GM23248 (cell line): ENCODE measurements at regions not wholly inside any gene's neighbourhood (a gene's known extent, or its start where the extent isn't known, plus 50 kb on each side); places are given as distances from the start of the nearest gene placed in this dataset.

ENCODE experiments used
- DNase-seq: peaks from one replicate; pipeline ENCODE4 v3.0.0-alpha.2; 2015
- H2AFZ ChIP-seq: fragments of 200-600 bp; sonication (generic); 2 replicates; pipeline ENCODE4 v1.6.1; 2016; ENCODE audit warnings: antibody characterized with exemption
- H3F3A ChIP-seq: fragments of 200-600 bp; sonication (generic); 2 replicates; pipeline ENCODE4 v1.6.1; 2016; ENCODE audit warnings: mild to moderate bottlenecking, antibody characterized with exemption, mixed run types; ENCODE audit not compliant: insufficient read depth
- H3K27ac ChIP-seq: fragments of 200-600 bp; sonication (generic); 2 replicates; pipeline ENCODE4 v1.5.1; 2016; ENCODE audit warnings: mild to moderate bottlenecking
- H3K27me3 ChIP-seq: fragments of 200-600 bp; sonication (generic); replicated peaks from 2 replicates; pipeline ENCODE4 v1.6.1; 2016; ENCODE audit warnings: mild to moderate bottlenecking; ENCODE audit not compliant: insufficient read depth
- H3K36me3 ChIP-seq: fragments of 200-600 bp; sonication (generic); 2 replicates; pipeline ENCODE4 v1.6.1; 2016; ENCODE audit warnings: low read depth, mild to moderate bottlenecking
- H3K4me1 ChIP-seq: fragments of 200-600 bp; sonication (generic); 2 replicates; pipeline ENCODE4 v1.6.1; 2016; ENCODE audit warnings: mild to moderate bottlenecking; ENCODE audit not compliant: insufficient read depth
- H3K4me2 ChIP-seq: fragments of 200-600 bp; sonication (generic); one replicate; pipeline ENCODE4 v1.6.1; 2016; ENCODE audit warnings: mild to moderate bottlenecking; ENCODE audit not compliant: unreplicated experiment
- H3K4me3 ChIP-seq: fragments of 200-600 bp; sonication (generic); 2 replicates; pipeline ENCODE4 v1.5.1; 2016; ENCODE audit warnings: mild to moderate bottlenecking
- H3K79me2 ChIP-seq: fragments of 200-600 bp; sonication (generic); 2 replicates; pipeline ENCODE4 v1.6.1; 2016; ENCODE audit warnings: mild to moderate bottlenecking; ENCODE audit not compliant: insufficient read depth
- H3K9ac ChIP-seq: fragments of 200-600 bp; sonication (generic); 2 replicates; pipeline ENCODE4 v1.6.1; 2016; ENCODE audit warnings: mild to moderate bottlenecking
- H3K9me2 ChIP-seq: fragments of 200-600 bp; sonication (generic); 2 replicates; pipeline ENCODE4 v1.6.1; 2016; ENCODE audit warnings: mixed run types, mild to moderate bottlenecking, moderate library complexity; ENCODE audit not compliant: insufficient read depth
- H3K9me3 ChIP-seq: fragments of 200-600 bp; sonication (generic); one replicate; pipeline ENCODE4 v1.6.1; 2017; ENCODE audit warnings: low read depth
- H4K20me1 ChIP-seq: fragments of 200-600 bp; sonication (generic); 2 replicates; pipeline ENCODE4 v1.6.0; 2016; ENCODE audit not compliant: insufficient read depth
- EZH2 ChIP-seq: fragments of 200-600 bp; sonication (generic); IDR thresholded peaks from 2 replicates; pipeline ENCODE4 v1.6.1; 2018; ENCODE audit warnings: antibody characterized with exemption, mild to moderate bottlenecking; ENCODE audit not compliant: insufficient read depth, poor library complexity, severe bottlenecking
- EZH2phosphoT487 ChIP-seq: fragments of 200-600 bp; sonication (generic); IDR thresholded peaks from 2 replicates; pipeline ENCODE4 v1.6.1; 2018; ENCODE audit warnings: antibody characterized with exemption, moderate library complexity, mild to moderate bottlenecking, low read depth; ENCODE audit not compliant: insufficient read depth
- whole genome bisulfite sequencing, 2 experiments: methylation state at CpG; one replicate each; pipeline ENCODE4 v1.1.6; 2015 to 2017; ENCODE audit warnings: low lambda C conversion rate in 2 of 2, low coverage in 1 of 2; ENCODE audit errors: missing lambda C conversion rate in 2 of 2; 5-methylcytosine and 5-hydroxymethylcytosine counted together
- in situ Hi-C: fragments of 300-500 bp; cut with MboI; formaldehyde crosslinking; loops from 2 replicates; pipeline ENCODE4 v1.15.0; 2020

GRCh38 chr2:136399667-136400289, 281.8 kb upstream of the CXCR4 start:
- H3K4me2 ChIP-seq = no peak overlapping the region
- no peak for TF ChIP-seq EZH2
- no peak for TF ChIP-seq EZH2phosphoT487
- 69 to 70% methylated on average over 6 of the region's 6 CpGs for WGBS, 2 experiments
- no peaks in the 10 kb centered on the region for H4K20me1 ChIP-seq
- H3K4me3 ChIP-seq = no peak overlapping the region
- H3K9ac ChIP-seq = no peak overlapping the region
- no peaks in the 10 kb centered on the region for H3K36me3 ChIP-seq
- H3F3A ChIP-seq = no peaks in the 10 kb centered on the region
- H3K9me2 ChIP-seq = no peaks in the 10 kb centered on the region
- no peak overlapping the region for H3K27ac ChIP-seq
- H3K79me2 ChIP-seq = no peaks in the 10 kb centered on the region
- DNase-seq = no peak
- in situ Hi-C loops = no loop called here
- no peak overlapping the region for H2AFZ ChIP-seq
- H3K4me1 ChIP-seq = no peaks in the 10 kb centered on the region
- H3K9me3 ChIP-seq = no peaks in the 10 kb centered on the region
- no peaks in the 10 kb centered on the region for H3K27me3 ChIP-seq

DNA sequence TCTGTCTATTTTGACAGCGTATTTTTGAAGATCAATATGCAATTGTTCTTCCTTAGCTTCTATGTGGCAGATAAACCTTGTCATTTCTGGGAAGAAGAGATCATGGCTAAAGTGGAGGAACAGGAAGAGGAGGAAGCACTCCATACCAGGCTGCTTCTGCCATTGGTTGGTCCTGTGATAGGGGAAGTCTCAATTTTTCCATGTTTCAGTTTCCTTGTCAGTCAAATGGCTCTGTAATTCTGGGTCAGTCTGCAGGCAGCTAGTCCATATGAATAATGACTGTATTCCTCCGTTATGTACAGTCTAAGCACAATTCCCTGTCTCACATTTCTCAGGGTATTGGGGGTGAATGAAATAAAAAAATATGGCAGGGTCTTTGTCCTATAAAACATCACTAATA, 277.6 kb upstream of the CXCR4 start:
- TF ChIP-seq EZH2 = no peak
- H3F3A ChIP-seq = no peaks in the 10 kb centered on the region
- in situ Hi-C loops = no loop called here
- no peak overlapping the region for H3K4me2 ChIP-seq
- no peak for DNase-seq
- H3K36me3 ChIP-seq = no peaks in the 10 kb centered on the region
- H3K79me2 ChIP-seq = no peaks in the 10 kb centered on the region
- no peaks in the 10 kb centered on the region for H4K20me1 ChIP-seq
- H3K9me3 ChIP-seq = no peaks in the 10 kb centered on the region
- no peak overlapping the region for H3K4me3 ChIP-seq
- no peaks in the 10 kb centered on the region for H3K4me1 ChIP-seq
- H3K27ac ChIP-seq = no peak overlapping the region
- H3K27me3 ChIP-seq = no peaks in the 10 kb centered on the region
- H3K9ac ChIP-seq = no peak overlapping the region
- no peak overlapping the region for H2AFZ ChIP-seq
- 40 to 46% methylated on average over 2 of the region's 2 CpGs for WGBS, 2 experiments
- no peaks in the 10 kb centered on the region for H3K9me2 ChIP-seq

DNA sequence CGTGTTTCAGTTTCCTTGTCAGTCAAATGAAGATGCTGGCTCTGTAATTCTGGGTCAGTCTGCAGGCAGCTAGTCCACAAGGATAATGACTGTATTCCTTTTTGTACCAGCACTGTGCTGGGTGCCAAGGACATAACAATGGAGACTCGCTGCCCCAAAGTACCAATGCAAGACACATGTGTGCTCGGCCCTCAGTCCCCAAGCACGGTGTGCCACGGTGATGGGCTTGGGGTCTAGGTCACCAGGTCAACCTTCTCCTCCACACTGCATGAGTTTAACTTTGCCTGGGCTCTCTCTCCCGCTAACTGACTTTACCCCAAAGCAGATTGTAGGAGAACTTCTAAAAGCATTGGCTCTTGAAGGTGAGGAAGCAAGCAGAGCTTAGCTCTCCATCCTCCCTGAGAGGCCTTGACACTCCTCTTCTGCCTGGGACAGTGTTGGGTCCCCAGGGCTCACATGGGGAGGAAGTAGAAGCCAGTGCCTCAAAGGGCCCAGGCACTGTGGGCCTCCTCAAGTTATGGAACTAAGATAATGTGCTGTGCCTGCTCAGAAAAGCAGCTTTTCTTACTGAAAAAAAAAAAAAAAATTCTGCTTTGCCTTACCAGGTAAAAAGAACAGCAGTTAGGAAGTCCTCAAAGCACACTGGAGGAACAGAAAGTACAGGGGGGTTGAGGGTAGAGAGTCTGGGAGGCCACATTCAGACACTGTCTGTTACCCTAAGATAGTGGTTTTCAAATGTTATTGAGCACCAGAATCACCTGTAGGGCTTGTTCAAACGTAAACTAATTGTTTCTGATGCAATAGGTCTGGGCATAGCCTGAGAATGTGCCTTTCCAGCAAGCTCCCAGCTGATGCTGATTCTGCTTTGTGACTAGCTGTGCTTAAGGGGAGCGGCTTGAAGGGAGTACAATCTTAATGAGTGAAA, 276.4 kb upstream of the CXCR4 start:
- no peak overlapping the region for H3K4me3 ChIP-seq
- in situ Hi-C loops = no loop called here
- whole genome bisulfite sequencing, 2 experiments = 40 to 45% methylated on average over 8 of the region's 8 CpGs
- no peak overlapping the region for H2AFZ ChIP-seq
- no peaks in the 10 kb centered on the region for H3K27me3 ChIP-seq
- DNase-seq = no peak
- H3K27ac ChIP-seq = no peak overlapping the region
- no peaks in the 10 kb centered on the region for H3K9me2 ChIP-seq
- no peak overlapping the region for H3K9ac ChIP-seq
- H3K4me1 ChIP-seq = no peaks in the 10 kb centered on the region
- TF ChIP-seq EZH2 (no peak), EZH2phosphoT487 (no peak)
- H3K79me2 ChIP-seq = no peaks in the 10 kb centered on the region
- H4K20me1 ChIP-seq = no peaks in the 10 kb centered on the region
- no peaks in the 10 kb centered on the region for H3K36me3 ChIP-seq
- no peaks in the 10 kb centered on the region for H3F3A ChIP-seq
- H3K9me3 ChIP-seq = no peaks in the 10 kb centered on the region
- H3K4me2 ChIP-seq = no peak overlapping the region

DNA sequence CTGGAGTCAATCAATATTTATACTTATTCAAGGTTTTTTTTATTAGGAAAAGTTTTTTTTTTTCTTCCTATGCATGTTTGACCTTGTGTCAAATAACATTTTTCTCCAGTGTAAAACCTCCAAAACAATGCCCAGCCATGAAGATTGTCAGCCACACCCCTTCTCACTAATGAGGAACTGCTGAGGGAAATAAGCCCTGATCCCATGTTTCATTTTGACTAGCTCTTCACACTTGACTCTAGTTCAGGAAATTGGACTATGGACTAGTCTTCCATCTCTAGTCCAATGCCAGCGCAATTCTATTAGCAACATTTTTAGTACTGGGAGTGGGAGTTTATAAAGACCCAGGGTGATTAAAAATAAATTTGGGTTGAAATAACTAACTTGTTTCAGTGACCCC, 275.6 kb upstream of the CXCR4 start:
- H3K36me3 ChIP-seq = no peaks in the 10 kb centered on the region
- no peak for DNase-seq
- H3F3A ChIP-seq = no peaks in the 10 kb centered on the region
- H3K27ac ChIP-seq = no peak overlapping the region
- no peaks in the 10 kb centered on the region for H3K27me3 ChIP-seq
- no peak overlapping the region for H3K4me3 ChIP-seq
- no peak overlapping the region for H3K9ac ChIP-seq
- no peaks in the 10 kb centered on the region for H3K9me2 ChIP-seq
- no peak overlapping the region for H3K4me2 ChIP-seq
- in situ Hi-C loops = no loop called here
- H2AFZ ChIP-seq = no peak overlapping the region
- H4K20me1 ChIP-seq = no peaks in the 10 kb centered on the region
- 0 to 5% methylated on average over 1 of the region's 1 CpG for WGBS, 2 experiments
- no peaks in the 10 kb centered on the region for H3K9me3 ChIP-seq
- no peaks in the 10 kb centered on the region for H3K4me1 ChIP-seq
- TF ChIP-seq EZH2phosphoT487 (no peak), EZH2 (no peak)
- H3K79me2 ChIP-seq = no peaks in the 10 kb centered on the region
